HG03103 (cell line): ENCODE measurements at regions not wholly inside any gene's neighbourhood (a gene's known extent, or its start where the extent isn't known, plus 50 kb on each side); places are given as distances from the start of the nearest gene placed in this dataset.
A peak's percentile ranks its signal among the peaks of the same experiment; 100 is the strongest.
"Not testable (repeated sequence)": the region's sequence is repeated elsewhere in the genome, so short reads cannot be mapped to it uniquely, and the experiment has no call there.

ENCODE experiments used
- ATAC-seq: cut with Tn5 transposase; IDR thresholded peaks from one replicate; pipeline ENCODE4 v1.9.1; 2021; ENCODE audit warnings: low read depth; ENCODE audit not compliant: unreplicated experiment

- ATAC-seq = no peak
Observed at GRCh38 chr17:70320673-70321345, 151.5 kb downstream of the KCNJ2 start.

DNA sequence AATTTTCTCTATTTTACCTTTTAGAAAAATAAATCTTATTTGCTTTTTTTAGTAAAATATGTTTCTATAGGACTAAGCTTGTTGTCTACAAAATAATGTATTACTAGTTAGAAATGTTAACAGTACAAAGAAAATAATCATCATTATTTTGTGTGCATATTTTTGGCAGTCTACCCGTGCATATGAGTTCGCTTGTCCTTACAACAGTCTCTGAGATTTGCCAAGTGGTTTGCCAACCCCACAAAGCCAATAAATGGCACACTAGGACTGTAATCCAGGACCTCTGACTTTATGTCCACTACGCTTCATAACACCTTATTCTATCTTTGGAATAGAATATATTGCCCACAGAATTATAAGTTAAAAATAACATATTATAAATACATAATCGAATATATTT, 152.0 kb downstream of the KCNJ2 start:
- no peak for ATAC-seq

DNA sequence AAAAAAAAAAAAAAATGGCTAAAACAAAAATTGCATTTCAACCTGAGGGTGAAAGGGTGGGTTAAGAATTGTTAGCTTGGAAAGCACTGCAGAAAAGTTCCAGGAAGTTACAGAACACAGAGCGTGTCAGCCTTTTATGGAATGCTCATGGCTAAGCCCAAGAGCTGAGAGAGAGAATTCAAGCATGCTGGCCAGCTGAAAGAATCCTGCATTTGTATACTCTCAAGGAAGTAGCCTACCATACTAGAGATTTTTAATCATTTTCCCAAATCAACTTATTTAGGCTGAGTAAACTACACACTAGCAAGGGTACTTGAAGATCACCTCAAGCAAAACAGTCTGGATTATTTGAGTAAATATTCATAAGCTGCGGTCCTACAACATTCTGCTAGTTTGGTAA, 153.9 kb downstream of the KCNJ2 start:
- ATAC-seq = no peak

DNA sequence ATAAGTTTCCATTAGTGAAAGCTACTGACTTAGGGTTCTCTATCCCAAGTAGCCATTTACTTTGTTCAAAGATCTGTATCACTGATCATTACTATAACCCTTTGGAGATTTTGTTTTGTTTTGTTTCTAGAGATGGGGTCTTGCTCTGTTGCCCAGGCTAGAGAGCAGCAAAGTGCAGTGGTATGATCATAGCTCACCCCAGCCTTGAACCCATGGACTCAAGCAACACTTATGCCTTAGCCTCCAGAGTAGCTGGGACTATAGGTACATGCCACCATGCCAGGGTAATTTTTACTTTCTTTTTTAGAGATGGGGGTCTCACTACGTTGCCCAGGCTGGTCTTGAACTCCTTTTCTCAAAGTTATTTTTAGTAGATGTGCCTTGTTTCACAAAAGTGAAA, 154.7 kb downstream of the KCNJ2 start:
- no peak for ATAC-seq

- ATAC-seq = no peak
Observed at GRCh38 chr17:70327279-70327678, 157.9 kb downstream of the KCNJ2 start.

DNA sequence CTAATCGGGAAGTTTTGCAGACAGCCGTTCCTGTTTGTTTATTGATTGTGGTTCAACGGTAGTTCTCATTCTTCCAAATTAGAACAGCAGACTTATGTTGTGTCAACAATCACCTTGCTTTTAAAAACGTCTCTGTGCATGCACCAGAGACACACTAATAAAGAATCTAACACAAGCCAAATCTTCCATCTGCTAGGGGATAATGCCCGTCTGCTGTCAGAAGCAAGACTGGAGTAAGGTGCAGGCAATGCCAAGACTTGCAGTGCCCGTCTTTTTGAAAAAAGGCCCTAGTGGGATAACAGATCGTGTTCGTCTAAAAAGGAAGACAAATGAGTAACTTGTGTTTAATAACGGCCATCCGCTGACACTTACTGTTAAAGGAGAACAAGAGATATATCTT, 158.4 kb downstream of the KCNJ2 start:
- no peak for ATAC-seq

- ATAC-seq = no peak
Observed at GRCh38 chr17:70329721-70330120, 160.4 kb downstream of the KCNJ2 start.

- not testable (repeated sequence) for ATAC-seq
Observed at GRCh38 chr17:70331066-70331465, 161.7 kb downstream of the KCNJ2 start.

GRCh38 chr17:70332356-70333210, 163.3 kb downstream of the KCNJ2 start:
- no peak for ATAC-seq

DNA sequence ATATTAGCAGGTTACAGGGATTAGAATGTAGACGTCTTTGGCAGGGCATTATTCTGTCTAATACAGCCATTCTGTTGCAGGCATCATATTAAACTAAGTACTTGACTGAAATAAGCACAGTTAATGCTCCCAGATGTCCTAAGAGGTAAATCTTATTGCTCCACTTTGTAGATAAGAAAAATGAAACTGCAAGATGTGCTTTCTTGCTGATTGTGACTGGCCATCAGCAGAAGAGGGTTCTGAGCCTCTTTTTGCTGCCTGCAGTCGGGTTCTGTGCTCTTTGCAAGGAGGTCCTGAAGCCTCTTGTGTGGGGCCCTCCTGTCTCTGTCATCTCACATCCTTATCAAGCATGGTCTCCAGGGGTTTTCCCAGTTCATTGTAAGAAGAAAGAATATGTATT, 167.1 kb downstream of the KCNJ2 start:
- ATAC-seq = no peak

- ATAC-seq = no peak
Observed at GRCh38 chr17:70338946-70339354, 169.6 kb downstream of the KCNJ2 start.

DNA sequence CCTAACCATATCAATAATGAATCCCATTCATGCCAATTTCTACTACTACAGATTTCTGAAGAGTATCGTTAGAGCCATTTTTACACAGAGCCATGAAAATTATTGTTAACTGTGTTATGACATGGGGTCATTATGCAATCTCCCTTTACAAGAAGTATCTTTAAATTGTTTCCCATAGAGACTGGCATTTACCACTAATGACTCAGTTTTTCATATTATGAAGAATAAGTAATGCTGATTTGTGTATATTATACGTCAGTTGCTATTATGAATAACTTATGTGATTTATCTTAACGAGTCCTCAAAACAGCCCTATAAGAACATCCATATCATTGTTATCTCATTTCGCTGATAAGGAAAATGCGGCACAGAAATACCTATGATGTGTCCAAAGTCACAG, 173.8 kb downstream of the KCNJ2 start:
- no peak for ATAC-seq

- no peak for ATAC-seq
Observed at GRCh38 chr17:70344386-70345060, 175.2 kb downstream of the KCNJ2 start.

DNA sequence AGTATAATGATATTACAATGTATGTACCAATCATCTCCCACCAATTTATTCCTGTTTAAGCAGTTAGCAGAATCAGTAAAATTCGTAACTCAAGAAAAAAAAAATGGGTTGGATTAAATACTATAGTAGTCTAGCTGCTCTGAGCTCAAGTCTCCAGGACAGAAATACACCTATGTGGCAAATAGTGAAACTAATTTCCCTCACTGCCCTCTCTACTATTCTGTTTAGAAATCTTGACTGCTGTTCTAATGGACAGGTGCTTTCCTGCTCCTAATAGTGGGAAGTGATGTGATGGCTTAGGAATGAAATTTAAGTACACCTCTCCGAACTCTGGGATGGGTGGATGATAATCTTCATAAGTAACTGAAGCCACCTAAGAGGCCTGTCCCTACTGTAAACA, 175.7 kb downstream of the KCNJ2 start:
- no peak for ATAC-seq

DNA sequence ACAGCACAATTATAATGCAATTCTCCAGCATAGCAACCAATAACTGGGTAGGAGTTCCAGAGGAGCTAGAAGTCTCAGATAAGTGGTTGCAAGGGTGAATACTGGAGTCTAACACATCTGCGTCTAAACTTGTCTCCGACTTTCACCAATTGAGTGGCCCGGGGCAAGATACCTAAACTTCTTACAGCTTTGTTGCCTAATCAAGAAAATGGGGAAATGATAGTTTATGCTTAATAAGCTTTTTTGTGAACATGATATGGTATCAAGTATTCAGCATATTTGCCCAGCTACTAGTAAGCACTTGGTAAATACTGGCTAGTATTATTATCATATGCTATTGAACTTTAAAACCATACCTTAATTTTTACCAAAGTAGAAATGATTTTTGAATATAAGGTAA, 183.5 kb downstream of the KCNJ2 start:
- ATAC-seq = no peak

DNA sequence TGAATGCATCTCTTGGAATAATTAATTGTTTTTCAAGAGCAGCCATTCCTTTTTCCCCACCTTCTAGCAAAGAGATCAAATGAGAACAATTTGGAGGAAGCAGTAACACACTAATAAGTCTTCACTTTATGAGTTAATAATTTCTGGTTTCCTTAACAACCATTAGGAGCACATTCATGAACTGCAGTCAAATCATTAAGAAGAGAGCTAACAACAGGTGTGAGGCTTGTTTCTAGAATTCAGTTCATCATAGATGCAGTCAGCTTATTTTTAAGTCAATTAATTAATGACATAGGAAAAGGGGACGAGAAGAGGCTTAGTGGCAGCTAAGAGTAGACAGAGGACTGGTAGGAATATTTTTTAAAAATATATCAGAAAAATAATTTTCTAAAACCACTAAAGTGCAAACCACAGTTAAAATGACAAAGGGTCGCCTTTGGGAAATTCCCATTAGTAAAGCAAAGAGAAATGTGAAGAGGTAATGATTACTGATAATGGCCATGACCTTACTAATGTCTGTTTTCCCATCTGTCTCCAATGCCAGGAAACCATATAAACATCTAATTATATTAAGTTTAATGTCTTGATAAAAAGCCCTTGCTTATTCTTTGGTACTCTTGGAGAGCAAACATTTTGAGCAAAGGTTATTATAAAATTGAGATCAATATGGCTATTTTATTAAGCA, 184.2 kb downstream of the KCNJ2 start:
- no peak for ATAC-seq

GRCh38 chr17:70355185-70355584, 185.9 kb downstream of the KCNJ2 start:
- no peak for ATAC-seq

- ATAC-seq = no peak
Observed at GRCh38 chr17:70357190-70357589, 187.9 kb downstream of the KCNJ2 start.

- peak; percentile 93 for ATAC-seq
Observed at GRCh38 chr17:70365091-70365583, 195.8 kb downstream of the KCNJ2 start.

- ATAC-seq = no peak
Observed at GRCh38 chr17:70366386-70366785, 197.1 kb downstream of the KCNJ2 start.

- no peak for ATAC-seq
Observed at GRCh38 chr17:70368011-70368410, 198.7 kb downstream of the KCNJ2 start.
